ENCODE measurements at regions not wholly inside any gene's neighbourhood (a gene's known extent, or its start where the extent isn't known, plus 50 kb on each side); places are given as distances from the start of the nearest gene placed in this dataset.
"Not testable (repeated sequence)": the region's sequence is repeated elsewhere in the genome, so short reads cannot be mapped to it uniquely, and the experiment has no call there.

GRCh38 chr2:235107640-235107951 lies 155.8 kb downstream of the SH3BP4 start:
- Histone ChIP-seq H3K9me3 (no peaks in the 10 kb centered on the region), H3K4me1 (peaks cover 4% of the 10 kb centered on the region; the same call in 2 of the 3 replicates), H3K4me3 (no peak overlapping the region), H3K27ac (peak overlapping the region in 1 of 2 experiments; percentile 89; a peak in 3 of 6 replicates), H3K4me2 (no peak overlapping the region)
- ChIA-PET CTCF (interaction anchor here (0.6 to 5.2 kb wide), 54 partner anchors 10 to 1250 kb away, joined by 3 to 95 read pairs (median 4); no protein-coding TSS in a partner anchor), POLR2A (interaction anchor here (1.0 to 1.4 kb wide), 4 partner anchors 9 to 611 kb away, joined by 3 to 5 read pairs (median 4); partner anchors contain the start of gene ARL4C)
- DNase-seq (ENCODE audit: low read depth in 1 of 2, low spot score in 1 of 2) (no peak), FAIRE-seq (no peak), ATAC-seq (no peak; a peak in 1 of 6 replicates)
- 79% methylated on average over 3 of the region's 3 CpGs for WGBS (ENCODE audit: missing lambda C conversion rate)
- TF ChIP-seq CEBPB (IDR thresholded peaks at IDR 0.05) (peak; percentile 53 to 58; a peak in 3 of 4 replicates), CBX8 (IDR thresholded peaks at IDR 0.05) (no peak), FOSL2 (IDR thresholded peaks at IDR 0.05) (no peak), FOSL2 (CRISPR knock-in tag; IDR thresholded peaks at IDR 0.05) (no peak), PHF8 (IDR thresholded peaks at IDR 0.05; ENCODE audit: borderline replicate concordance, low read depth) (no peak), NPAS2 (CRISPR knock-in tag; IDR thresholded peaks at IDR 0.05; ENCODE audit: borderline replicate concordance) (no peak), TFCP2L1 (CRISPR knock-in tag; IDR thresholded peaks at IDR 0.05) (no peak), BCL3 (IDR thresholded peaks at IDR 0.05) (no peak), POLR2AphosphoS2 (conservative IDR thresholded peaks at IDR 0.05; ENCODE audit: low read length) (no peak)

GRCh38 chr2:235109561-235109960 lies 157.7 kb downstream of the SH3BP4 start:
- H3K4me2 ChIP-seq; H3K4me1 ChIP-seq; POLR2A ChIA-PET; H3K4me3 ChIP-seq; H3K27ac ChIP-seq; H3K9me3 ChIP-seq; ATAC-seq; DNase-seq (ENCODE audit: low read depth in 1 of 2, low spot score in 1 of 2); FAIRE-seq: not testable (repeated sequence)
- TF ChIP-seq ZC3H11A (IDR thresholded peaks at IDR 0.05) = peak; percentile 65
- WGBS (ENCODE audit: missing lambda C conversion rate) = 90% methylated on average over 7 of the region's 7 CpGs
- CTCF ChIA-PET = interaction anchor here (1.1 to 5.0 kb wide), 4 partner anchors 54 to 1252 kb away, joined by 3 to 95 read pairs (median 11); no protein-coding TSS in a partner anchor

- ATAC-seq = no peak
- ChIA-PET POLR2A (no interaction called here), CTCF (interaction anchor here (0.8 to 12.1 kb wide), 7 partner anchors 10 to 1137 kb away, joined by 3 to 163 read pairs (median 5); no protein-coding TSS in a partner anchor)
- no peak overlapping the region for H3K4me2 ChIP-seq
- peak overlapping the region in 1 of 2 experiments; percentile 17; a peak in 1 of 6 replicates for H3K27ac ChIP-seq
- no peaks in the 10 kb centered on the region for H3K9me3 ChIP-seq
- TF ChIP-seq HOXA7 (CRISPR knock-in tag; IDR thresholded peaks at IDR 0.05) = no peak
- TF ChIP-seq BHLHE40 (IDR thresholded peaks at IDR 0.05; ENCODE audit: low read depth, low read length) = no peak
- no peak for TF ChIP-seq ELK1 (IDR thresholded peaks at IDR 0.05; ENCODE audit: low read depth, low read length)
- no peak for TF ChIP-seq HES2 (IDR thresholded peaks at IDR 0.05)
- no peak for TF ChIP-seq TFCP2L1 (CRISPR knock-in tag; IDR thresholded peaks at IDR 0.05)
- no peak for TF ChIP-seq JUNB (IDR thresholded peaks at IDR 0.05)
- no peak for TF ChIP-seq ZC3H11A (IDR thresholded peaks at IDR 0.05)
- no peak for TF ChIP-seq HDAC2 (IDR thresholded peaks at IDR 0.05)
- TF ChIP-seq EHF (CRISPR knock-in tag; IDR thresholded peaks at IDR 0.05) = no peak
- TF ChIP-seq KDM1A (IDR thresholded peaks at IDR 0.05; ENCODE audit: low read depth) = no peak
- TF ChIP-seq JUN (IDR thresholded peaks at IDR 0.05) = no peak
- TF ChIP-seq TP53 (CRISPR knock-in tag; IDR thresholded peaks at IDR 0.05) = no peak
- TF ChIP-seq FOSL2 (IDR thresholded peaks at IDR 0.05) = no peak
- no peak for TF ChIP-seq FOSL2 (CRISPR knock-in tag; IDR thresholded peaks at IDR 0.05)
- no peak for TF ChIP-seq NR3C1 (IDR thresholded peaks at IDR 0.05)
- TF ChIP-seq SMC3 (IDR thresholded peaks at IDR 0.05) = no peak
- TF ChIP-seq HOXB5 (CRISPR knock-in tag; IDR thresholded peaks at IDR 0.05) = no peak
- no peak for FAIRE-seq
- no peak for DNase-seq (ENCODE audit: low read depth in 1 of 2, low spot score in 1 of 2)
- 84% methylated on average over 4 of the region's 4 CpGs for WGBS (ENCODE audit: missing lambda C conversion rate)
- peaks cover 9% of the 10 kb centered on the region for H3K4me1 ChIP-seq
- no peak overlapping the region for H3K4me3 ChIP-seq
Measured at GRCh38 chr2:235112365-235112764, 160.5 kb downstream of the SH3BP4 start.
